GM12875 (cell line): ENCODE measurements at regions not wholly inside any gene's neighbourhood (a gene's known extent, or its start where the extent isn't known, plus 50 kb on each side); places are given as distances from the start of the nearest gene placed in this dataset.
"Not testable (repeated sequence)": the region's sequence is repeated elsewhere in the genome, so short reads cannot be mapped to it uniquely, and the experiment has no call there.

Experiments used
- H3K4me3 ChIP-seq: one replicate; pipeline ENCODE4 v1.5.1; 2011; ENCODE audit warnings: low read depth, low read length, control low read depth
- CTCF ChIP-seq: IDR thresholded peaks from 2 replicates; pipeline ENCODE4 v1.5.1; 2011; ENCODE audit warnings: low read depth, mild to moderate bottlenecking, control low read depth, inconsistent platforms, low read length, moderate library complexity, borderline replicate concordance; ENCODE audit not compliant: insufficient read depth

GRCh38 chr10:78416031-78417011 is 382.7 kb downstream of the RPS24 start:
- no peak for TF ChIP-seq CTCF

GRCh38 chr10:78417425-78418370 is 384.0 kb downstream of the RPS24 start:
- no peak overlapping the region for H3K4me3 ChIP-seq
- no peak for TF ChIP-seq CTCF

More at GRCh38 chr10:78416031-78417011, 382.7 kb downstream of the RPS24 start:
- H3K4me3 ChIP-seq = no peak overlapping the region

- H3K4me3 ChIP-seq = no peak overlapping the region
Observed at GRCh38 chr10:78419481-78420265, 386.0 kb downstream of the RPS24 start.

GRCh38 chr10:78420946-78421735 is 387.5 kb downstream of the RPS24 start:
- H3K4me3 ChIP-seq = no peak overlapping the region
- no peak for TF ChIP-seq CTCF

More at GRCh38 chr10:78419481-78420265, 386.0 kb downstream of the RPS24 start:
- no peak for TF ChIP-seq CTCF

- not testable (repeated sequence) for H3K4me3 ChIP-seq
Observed at GRCh38 chr10:78424050-78424449, 390.4 kb downstream of the RPS24 start.

GRCh38 chr10:78424723-78425122 is 391.1 kb downstream of the RPS24 start:
- no peak overlapping the region for H3K4me3 ChIP-seq
- TF ChIP-seq CTCF = no peak
